HG03442 (cell line): ENCODE measurements at regions not wholly inside any gene's neighbourhood (a gene's known extent, or its start where the extent isn't known, plus 50 kb on each side); places are given as distances from the start of the nearest gene placed in this dataset.
"Not testable (repeated sequence)": the region's sequence is repeated elsewhere in the genome, so short reads cannot be mapped to it uniquely, and the experiment has no call there.

ENCODE experiments used
- ATAC-seq: cut with Tn5 transposase; IDR thresholded peaks from one replicate; pipeline ENCODE4 v1.9.1; 2021; ENCODE audit warnings: mild to moderate bottlenecking, moderate library complexity; ENCODE audit not compliant: unreplicated experiment

GRCh38 chr2:4221845-4222244, 518.5 kb downstream of the DCDC2C start:
- no peak for ATAC-seq

GRCh38 chr2:4244422-4244821, 541.0 kb downstream of the DCDC2C start:
- not testable (repeated sequence) for ATAC-seq

DNA sequence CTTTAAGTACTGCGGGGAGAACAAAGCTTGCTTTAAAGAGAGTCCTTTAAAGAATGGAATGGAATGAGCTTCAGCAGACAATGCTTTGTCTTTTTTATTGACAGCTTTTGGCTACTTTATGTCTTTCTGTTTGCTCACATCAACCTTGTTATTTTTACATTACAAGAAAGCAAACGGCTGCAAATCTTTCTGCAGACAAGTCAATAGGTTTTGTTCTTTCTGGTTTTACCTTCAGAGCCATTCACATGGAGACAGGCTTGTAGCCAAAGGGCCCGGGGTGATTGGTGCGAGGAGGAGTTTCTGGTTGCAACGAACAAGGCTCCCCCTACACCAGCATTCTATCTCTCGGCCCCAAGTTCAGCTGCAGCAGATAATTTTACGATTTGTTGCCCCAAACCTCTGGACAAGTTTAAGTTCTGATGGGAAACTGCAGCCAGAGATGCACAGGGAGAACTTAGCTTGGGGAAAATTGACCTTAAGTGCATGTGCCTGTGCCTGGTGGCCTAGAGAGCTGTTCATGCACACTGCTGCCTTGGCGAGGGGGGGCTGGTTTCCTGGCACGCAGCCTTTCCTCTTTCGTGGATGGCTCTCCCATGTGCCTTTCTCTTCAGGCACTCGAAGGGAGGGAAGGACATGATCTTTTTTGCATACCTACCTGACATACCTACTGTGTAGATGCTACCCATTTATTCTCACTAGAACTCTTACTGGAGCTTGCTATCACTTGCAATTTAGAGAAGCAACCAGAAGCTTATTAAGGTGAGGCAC, 543.2 kb downstream of the DCDC2C start:
- no peak for ATAC-seq

- no peak for ATAC-seq
Observed at GRCh38 chr2:4247791-4248190, 544.4 kb downstream of the DCDC2C start.

DNA sequence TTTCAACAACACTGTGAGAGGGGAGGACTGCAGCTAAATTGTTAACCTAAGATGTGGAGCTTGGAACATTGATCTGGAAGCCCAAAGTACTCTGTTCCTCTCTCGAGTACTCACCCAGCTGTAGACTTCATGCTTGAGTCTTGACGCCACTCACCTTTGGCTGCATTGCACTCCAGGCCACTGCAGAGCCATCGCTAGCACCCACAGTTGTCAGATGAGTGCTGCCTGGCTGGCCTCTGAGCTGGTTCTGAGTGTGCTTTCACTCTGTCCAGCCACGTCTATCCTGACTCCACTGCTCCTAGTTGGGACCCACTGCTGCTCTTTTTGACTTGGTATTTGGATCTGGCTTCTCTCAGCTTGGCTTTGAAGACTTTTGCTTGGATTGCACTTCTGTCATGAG, 552.1 kb downstream of the DCDC2C start:
- ATAC-seq = no peak

DNA sequence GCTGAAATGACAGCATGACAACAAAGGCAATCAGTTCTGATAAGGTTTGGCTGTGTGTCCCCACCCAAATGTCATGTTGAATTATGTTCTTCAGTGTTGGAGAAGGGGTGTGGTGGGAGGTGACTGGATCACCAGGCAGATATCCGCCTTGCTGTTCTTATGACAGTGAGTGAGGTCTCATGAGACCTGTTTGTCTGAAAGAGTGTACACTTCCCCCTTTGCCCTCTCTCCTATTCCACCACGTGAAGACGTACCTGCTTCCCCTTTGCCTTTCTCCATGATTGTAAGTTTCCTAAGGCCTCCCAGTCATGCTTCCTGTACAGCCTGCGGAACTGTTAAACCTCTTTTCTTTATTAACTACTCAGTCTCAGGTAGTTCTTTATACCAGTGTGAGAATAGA, 553.0 kb downstream of the DCDC2C start:
- ATAC-seq = no peak

- no peak for ATAC-seq
Observed at GRCh38 chr2:4258563-4258962, 555.2 kb downstream of the DCDC2C start.

- ATAC-seq = no peak
Observed at GRCh38 chr2:4265936-4266335, 562.6 kb downstream of the DCDC2C start.

- no peak for ATAC-seq
Observed at GRCh38 chr2:4269885-4270284, 566.5 kb downstream of the DCDC2C start.

GRCh38 chr2:4272261-4272858, 569.0 kb downstream of the DCDC2C start:
- no peak for ATAC-seq

GRCh38 chr2:4278392-4278791, 575.0 kb downstream of the DCDC2C start:
- no peak for ATAC-seq

- ATAC-seq = no peak
Observed at GRCh38 chr2:4279431-4279830, 576.1 kb downstream of the DCDC2C start.

- ATAC-seq = no peak
Observed at GRCh38 chr2:4291430-4291829, 588.1 kb downstream of the DCDC2C start.

DNA sequence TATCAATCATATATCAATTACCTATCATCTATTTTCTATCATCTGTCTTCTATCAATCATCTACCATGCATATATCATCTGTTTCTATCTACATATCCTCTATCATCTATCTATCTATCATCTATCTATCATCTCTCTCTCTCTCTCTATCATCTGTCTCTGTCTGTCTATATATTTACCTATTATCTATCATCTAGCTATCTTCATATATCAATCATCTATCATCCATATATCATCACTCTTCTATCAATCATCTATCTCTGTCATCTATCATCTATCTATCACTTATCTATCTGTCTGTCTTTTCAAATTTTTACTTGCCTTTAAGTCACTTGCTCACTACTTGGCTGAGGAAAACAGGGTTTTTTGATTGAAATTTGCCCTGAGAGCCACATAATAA, 592.3 kb downstream of the DCDC2C start:
- ATAC-seq = no peak

- ATAC-seq = no peak
Observed at GRCh38 chr2:4300616-4301015, 597.2 kb downstream of the DCDC2C start.

DNA sequence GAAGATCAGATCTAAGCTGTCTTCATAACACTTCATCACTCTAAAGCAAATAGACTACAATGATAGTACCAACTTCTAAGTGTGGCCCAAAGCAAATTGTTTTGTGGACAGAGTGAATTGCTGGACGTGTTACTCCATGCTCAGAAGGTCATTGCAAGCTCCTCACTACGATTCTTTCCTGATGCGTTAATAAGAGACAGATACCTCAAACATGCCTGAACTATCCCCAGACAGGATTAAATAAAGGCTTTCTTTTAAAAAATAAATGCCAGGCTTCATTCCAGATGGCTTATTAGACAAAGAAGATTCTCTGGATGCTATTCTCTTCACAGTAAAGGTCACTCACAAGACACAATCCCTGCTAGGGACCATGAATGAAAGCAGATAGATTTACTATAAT, 621.2 kb downstream of the DCDC2C start:
- ATAC-seq = no peak

GRCh38 chr2:4336864-4337263, 633.5 kb downstream of the DCDC2C start:
- ATAC-seq = no peak

- ATAC-seq = no peak
Observed at GRCh38 chr2:4338345-4338744, 635.0 kb downstream of the DCDC2C start.

GRCh38 chr2:4340536-4340935, 637.2 kb downstream of the DCDC2C start:
- ATAC-seq = no peak

DNA sequence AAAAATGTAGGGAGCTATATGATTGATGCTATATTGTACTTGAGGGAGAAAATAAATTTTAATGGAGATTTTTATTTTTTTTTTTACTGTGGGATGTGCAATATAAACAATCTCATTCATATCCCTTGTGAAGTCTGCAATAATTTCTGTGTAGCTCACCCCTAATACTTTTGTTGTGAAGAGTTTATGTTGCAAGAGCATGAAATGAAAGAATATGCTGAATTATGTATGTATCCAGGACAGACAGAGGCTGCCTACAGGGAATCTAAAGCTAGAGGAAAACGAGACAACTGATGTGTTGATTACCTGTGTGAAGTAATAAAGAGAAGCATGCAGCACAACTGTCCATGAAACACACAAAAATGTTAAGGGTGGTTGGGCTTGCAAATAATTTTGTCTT, 643.3 kb downstream of the DCDC2C start:
- no peak for ATAC-seq

DNA sequence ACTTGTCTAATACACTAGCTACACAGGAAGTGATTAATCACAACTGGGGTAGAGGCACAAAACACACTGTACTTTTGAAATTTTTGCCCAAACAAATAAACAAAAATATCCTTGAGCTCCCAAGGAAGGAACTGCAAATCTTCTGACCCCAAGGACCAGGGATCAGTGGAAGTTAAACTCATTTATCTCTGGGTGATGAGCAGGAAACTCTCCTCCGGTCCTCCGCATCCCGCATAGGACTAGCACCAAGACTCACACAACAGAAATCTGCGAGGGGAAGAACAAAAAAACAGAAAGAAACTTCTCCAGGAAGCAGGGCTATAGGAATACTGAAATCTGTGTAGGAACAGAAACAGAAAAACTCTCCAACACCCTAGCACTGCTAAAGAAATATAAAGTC, 650.3 kb downstream of the DCDC2C start:
- no peak for ATAC-seq

DNA sequence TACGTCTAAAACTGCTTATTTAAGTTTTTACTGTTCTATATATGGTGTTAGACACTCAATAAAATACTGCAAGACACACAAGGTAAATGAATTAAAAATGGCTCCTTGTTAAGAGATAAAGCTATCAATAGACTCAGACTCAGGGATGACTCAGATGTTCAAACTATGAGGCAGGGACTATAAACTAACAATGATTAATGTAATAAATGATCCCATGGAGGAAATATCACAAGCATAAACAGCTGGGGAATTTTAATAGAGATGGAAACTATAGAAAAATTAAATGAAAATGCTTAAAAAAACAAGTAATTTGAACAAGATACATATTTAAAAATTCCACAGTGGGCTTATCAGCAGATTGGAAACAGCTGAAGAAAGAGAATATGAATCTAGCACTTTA, 650.8 kb downstream of the DCDC2C start:
- no peak for ATAC-seq

- no peak for ATAC-seq
Observed at GRCh38 chr2:4354678-4355077, 651.3 kb downstream of the DCDC2C start.
